ENCODE measurements at regions not wholly inside any gene's neighbourhood (a gene's known extent, or its start where the extent isn't known, plus 50 kb on each side); places are given as distances from the start of the nearest gene placed in this dataset.

DNA sequence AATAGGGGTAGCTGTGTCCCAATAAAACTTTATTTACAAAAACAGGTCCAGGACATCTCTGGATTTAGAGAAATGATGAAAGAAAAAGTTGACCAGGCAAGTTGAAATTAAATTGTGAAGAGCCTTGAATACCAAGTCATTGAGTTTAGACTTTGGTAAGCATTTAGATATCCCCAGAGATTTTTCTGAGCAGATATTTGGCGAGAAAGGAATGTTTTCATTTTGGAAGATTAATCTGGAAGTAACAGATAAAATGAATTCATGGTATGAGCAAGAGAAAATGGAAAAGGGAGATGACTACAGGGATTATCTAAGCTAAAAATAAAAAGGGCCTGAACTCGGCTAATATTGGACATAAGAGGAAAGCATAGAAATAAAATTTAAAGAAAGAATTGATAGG, 157.6 kb downstream of the ACTL7B start:
- TF ChIP-seq, protein P1, sequence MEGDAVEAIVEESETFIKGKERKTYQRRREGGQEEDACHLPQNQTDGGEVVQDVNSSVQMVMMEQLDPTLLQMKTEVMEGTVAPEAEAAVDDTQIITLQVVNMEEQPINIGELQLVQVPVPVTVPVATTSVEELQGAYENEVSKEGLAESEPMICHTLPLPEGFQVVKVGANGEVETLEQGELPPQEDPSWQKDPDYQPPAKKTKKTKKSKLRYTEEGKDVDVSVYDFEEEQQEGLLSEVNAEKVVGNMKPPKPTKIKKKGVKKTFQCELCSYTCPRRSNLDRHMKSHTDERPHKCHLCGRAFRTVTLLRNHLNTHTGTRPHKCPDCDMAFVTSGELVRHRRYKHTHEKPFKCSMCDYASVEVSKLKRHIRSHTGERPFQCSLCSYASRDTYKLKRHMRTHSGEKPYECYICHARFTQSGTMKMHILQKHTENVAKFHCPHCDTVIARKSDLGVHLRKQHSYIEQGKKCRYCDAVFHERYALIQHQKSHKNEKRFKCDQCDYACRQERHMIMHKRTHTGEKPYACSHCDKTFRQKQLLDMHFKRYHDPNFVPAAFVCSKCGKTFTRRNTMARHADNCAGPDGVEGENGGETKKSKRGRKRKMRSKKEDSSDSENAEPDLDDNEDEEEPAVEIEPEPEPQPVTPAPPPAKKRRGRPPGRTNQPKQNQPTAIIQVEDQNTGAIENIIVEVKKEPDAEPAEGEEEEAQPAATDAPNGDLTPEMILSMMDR (conservative IDR thresholded peaks at IDR 0.05; ENCODE audit: low read depth, low read length), result no peak
- no peak for TF ChIP-seq EZH2 (IDR thresholded peaks at IDR 0.05; ENCODE audit: low read length, unreplicated experiment)
- no peak for TF ChIP-seq EZH2phosphoT487 (IDR thresholded peaks at IDR 0.05; ENCODE audit: borderline replicate concordance, low read length)
